GM18951 (cell line): ENCODE measurements at regions not wholly inside any gene's neighbourhood (a gene's known extent, or its start where the extent isn't known, plus 50 kb on each side); places are given as distances from the start of the nearest gene placed in this dataset.

Source experiments
- POLR2A ChIP-seq: IDR thresholded peaks from 4 replicates; pipeline ENCODE4 v1.6.1; 2011; ENCODE audit warnings: mild to moderate bottlenecking; ENCODE audit not compliant: insufficient read length, insufficient read depth; ENCODE audit errors: extremely low read depth
- in situ Hi-C: fragments of 300-500 bp; cut with MboI; formaldehyde crosslinking; loops from one replicate; pipeline ENCODE4 v1.12.0; 2022; ENCODE audit warnings: low sequenced_read_pairs, mixed read lengths, inconsistent platforms; ENCODE audit not compliant: unreplicated experiment

DNA sequence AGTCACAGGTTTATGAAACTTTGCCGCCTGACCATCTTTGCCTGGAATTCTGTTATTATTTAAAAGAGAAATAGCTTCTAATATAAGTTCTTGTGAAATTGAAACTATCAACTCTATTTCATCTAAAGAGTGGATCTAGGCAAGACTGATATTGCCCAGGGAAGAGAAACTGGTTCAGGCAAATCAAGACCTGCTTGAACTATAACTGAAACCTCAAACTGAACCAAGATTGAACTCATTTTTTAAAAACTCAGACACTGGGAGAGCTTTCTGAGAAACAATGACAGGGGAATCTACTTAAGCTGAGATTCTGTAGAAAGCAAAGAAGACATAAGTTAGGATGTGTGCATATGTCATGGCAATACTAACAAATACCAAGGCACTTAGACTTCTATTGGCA, 815.8 kb downstream of the BRINP1 start:
- no peak for TF ChIP-seq POLR2A
- in situ Hi-C loops: no loop called here

DNA sequence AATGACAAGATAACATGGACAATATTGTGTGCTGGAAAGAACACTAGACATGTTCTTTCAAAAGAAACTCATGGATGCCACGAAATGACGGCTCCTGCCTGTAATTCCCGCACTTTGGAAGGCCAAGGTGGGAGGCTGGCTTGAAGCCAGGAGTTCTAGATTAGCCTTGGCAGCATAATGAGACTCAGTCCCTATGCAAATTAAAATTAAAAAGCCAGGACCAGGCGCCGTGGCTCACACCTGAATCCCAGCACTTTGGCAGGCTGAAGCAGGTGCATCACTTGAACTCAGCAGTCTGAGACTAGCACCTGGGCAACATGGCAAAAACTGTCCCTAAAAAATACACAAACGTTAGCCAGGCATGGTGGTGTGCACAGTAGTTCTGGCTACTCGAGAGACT, 814.2 kb downstream of the BRINP1 start:
- in situ Hi-C loops: no loop called here
- TF ChIP-seq POLR2A: no peak

DNA sequence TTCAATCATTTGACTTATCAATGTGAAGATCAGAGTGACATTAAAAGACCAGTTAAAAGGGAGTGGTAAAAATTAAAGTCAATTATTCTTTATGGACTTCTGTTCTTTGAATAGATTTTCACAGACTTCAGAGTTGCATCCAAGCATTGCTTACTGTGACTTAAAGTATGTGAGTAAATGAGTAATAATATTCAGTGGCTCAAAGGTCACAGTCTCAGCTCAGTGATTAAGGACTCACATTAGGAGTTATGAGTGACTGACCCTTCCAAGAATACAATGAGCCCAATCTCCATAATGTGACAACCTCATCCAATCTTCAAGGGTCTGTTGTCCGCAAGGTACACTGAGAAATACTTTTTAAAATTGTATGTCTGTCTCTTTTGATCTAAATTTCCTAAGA, 811.2 kb downstream of the BRINP1 start:
- in situ Hi-C loops: no loop called here
- TF ChIP-seq POLR2A: no peak

DNA sequence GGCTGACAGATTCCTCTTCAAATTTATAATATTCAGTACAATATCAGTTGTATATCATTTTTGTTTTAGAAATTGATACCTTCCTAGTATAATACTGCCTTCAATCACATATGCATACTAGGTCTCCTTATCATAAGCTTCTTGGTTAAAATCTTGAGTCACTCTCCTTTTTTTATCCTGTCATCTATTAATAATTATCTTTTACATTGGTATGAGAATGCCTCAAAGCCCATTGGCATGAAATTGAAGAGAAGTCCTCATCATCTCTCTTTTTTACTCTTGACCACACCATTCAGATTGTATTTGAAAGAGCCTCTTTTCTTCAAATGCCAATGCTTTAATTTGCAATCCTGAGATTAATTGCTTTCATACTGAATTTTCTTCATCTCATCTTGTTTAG, 810.3 kb downstream of the BRINP1 start:
- in situ Hi-C loops: no loop called here

DNA sequence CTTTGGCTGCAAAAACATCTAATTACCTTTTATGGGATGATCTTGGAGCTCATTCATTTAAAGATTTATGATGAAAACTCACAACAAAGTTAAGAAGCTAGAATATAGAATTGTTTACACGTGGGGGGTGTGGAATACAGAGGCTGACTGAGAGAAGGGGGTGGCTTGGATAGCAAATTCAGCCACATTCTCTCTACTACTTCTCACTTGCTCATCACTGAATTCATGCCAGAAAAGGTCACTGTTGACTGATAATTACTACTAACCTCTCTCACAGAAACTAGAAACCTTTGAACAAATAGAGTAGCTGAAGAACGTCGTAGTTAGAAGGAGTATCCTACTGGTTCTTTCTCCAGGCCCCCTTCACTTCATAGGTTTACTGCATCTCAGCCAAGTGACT, 808.2 kb downstream of the BRINP1 start:
- in situ Hi-C loops: no loop called here
- no peak for TF ChIP-seq POLR2A

More for the DNA sequence above, 810.3 kb downstream of the BRINP1 start:
- TF ChIP-seq POLR2A: no peak

DNA sequence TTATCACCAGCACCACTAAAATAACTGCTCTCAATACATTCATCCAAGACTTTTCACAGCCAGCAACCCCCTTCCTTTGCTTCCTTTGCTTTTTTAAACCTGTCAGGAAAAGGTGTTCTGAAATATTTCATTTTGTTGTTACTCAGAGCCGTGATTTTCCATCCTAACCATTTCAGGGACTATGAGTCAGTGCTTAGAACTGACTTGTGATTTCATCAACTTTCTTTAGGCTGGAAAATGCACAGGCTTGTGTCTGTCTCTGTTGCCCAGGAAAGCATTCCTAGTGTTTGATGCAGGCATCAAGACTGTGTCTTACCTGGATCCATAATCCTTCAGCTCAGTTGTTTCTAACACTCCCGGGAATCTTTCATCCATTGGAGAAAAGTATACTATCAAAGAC, 805.6 kb downstream of the BRINP1 start:
- no peak for TF ChIP-seq POLR2A

DNA sequence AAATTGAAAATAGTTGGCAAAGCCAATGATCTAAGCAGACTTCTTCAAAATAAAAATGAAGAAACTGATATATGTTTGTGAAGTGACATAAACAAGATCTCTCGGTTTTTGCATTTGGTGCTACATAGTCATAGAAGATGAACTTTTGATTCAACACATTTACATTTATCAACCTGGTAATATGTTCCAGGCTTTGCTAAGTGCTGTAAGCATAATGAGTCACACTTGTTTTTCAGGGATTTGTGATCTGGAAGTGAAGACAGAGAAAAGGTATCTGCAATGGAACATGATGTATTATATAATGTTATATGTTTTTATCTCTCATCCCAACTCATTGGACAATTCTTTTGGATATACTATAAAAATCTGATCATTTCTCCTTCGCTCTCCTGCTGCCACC, 801.4 kb downstream of the BRINP1 start:
- in situ Hi-C loops: no loop called here
- TF ChIP-seq POLR2A: no peak

More for the DNA sequence above, 805.6 kb downstream of the BRINP1 start:
- in situ Hi-C loops: no loop called here

DNA sequence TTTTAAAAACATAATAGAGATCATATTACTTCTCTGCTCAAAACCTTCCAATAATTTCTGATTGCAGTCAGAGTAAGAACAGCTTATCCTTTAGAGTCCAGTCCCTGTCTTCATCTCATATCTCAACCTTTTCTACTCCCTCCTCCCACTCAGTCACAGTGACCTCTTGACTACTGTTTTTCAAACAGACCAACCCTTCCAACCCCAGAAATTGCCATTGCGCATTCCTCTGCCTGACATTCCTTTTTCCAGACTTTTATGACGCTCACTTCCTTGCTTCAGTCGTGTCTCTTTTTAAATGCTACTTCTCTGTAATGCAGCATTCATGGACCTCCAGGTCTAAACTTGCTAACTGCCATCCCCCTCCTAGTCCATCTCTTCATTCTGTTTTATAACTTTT, 800.5 kb downstream of the BRINP1 start:
- TF ChIP-seq POLR2A: no peak
- in situ Hi-C loops: no loop called here

DNA sequence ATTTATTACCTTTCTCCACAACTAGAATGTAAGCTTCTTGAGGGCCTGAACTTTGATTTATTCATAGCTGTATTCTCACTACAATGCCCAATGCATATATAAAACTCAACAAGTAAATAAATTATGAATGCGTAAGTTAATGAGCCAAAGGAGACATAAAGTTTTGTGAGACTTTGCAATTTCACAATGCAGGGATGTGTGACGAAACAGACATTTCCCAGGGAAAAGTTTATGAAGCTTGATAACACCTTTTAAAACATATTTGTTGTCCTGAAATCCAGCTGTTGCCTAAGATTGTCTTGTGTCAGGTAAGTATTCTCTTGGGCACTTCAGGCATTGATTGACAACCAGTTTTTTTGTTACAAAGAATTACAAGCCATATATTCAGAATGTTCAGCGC, 800.1 kb downstream of the BRINP1 start:
- TF ChIP-seq POLR2A: no peak
- in situ Hi-C loops: no loop called here

DNA sequence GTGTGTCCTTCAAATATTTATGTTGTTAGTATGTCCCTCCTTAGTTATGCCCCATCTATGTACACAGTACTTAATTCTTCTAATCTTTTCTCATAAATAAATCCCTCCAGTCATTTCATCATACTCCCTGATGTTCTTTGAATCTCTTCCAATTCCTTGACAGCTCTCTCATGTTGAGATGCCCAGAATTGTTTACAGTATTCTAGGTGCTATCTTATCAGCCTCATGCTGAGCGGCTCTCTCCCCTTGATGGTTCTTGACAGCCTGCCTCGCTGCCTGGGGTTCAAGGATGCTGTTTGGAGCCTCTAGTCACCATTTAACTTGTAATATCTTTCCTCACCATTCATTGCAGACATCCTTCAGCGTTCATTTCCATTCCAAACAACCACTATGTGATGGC, 799.2 kb downstream of the BRINP1 start:
- no peak for TF ChIP-seq POLR2A
- in situ Hi-C loops: no loop called here

DNA sequence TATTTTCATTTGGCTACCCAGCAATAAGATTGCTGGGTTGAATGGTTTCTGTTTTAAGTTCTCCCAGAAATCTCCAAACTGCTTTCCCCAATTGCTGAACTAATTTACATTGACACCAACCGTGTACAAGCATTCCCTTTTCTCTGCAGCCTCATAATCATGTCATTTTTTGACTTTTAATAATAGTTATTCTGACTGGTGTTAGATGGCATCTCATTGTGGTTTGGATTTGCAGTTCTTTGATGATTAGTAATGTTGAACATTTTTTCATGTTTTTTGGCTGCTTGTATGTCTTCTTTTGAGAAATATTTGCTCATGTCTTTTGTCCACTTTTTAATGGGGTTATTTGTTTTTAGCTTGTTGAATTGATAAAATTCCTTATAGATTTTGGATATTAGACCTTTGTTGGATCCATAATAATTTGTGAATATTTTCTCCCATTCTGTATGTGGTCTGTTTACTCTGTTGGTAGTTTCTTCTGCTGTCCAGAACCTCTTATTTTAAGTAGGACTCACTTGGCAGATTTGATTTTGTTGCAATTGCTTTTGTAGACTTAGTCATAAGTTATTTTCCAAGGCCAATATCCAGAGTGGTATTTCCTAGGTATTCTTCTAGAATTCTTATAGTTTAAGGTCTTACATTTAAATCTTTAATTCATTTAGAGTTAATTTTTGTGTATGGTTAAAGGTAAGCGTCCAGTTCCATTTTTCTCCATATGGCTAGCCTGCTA, 793.7 kb downstream of the BRINP1 start:
- no peak for TF ChIP-seq POLR2A
- in situ Hi-C loops: no loop called here

DNA sequence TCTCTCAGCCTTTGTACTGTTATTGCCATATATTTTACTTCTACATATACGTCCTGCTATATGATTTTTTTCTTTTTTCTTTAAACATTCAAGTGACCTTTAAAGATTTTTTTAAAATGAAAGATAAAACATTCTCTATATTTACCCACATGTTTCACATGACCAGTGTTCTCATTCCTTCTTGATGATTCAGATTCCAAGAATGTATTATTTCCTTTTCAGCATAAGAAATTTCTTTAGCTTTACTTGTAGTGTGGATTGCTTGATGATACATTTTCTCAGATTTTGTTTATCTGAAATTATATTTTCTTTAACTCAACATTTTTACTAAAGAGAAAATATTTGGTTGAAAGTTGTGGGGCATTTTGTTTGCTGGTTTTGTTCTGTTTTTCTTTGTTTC, 792.1 kb downstream of the BRINP1 start:
- in situ Hi-C loops: no loop called here
- no peak for TF ChIP-seq POLR2A

DNA sequence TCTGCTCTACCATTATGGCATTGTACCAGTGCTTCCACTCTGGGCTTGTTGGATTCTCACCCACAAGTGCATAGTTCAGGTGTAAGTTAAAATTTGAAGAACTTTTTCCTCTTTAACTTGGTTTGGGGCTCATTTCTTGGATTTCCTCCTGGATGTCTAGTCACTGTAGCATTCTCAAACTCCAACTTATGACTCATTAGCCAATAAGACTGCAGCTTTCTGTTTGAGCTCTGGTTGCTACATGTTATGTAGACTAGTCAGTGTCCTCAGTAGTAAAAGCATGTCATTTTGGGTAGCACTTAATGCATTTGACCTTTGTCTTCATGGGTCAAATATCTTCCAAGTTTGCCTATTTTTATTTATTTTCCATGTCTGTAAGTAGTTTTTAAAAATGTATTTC, 790.8 kb downstream of the BRINP1 start:
- no peak for TF ChIP-seq POLR2A
- in situ Hi-C loops: no loop called here

DNA sequence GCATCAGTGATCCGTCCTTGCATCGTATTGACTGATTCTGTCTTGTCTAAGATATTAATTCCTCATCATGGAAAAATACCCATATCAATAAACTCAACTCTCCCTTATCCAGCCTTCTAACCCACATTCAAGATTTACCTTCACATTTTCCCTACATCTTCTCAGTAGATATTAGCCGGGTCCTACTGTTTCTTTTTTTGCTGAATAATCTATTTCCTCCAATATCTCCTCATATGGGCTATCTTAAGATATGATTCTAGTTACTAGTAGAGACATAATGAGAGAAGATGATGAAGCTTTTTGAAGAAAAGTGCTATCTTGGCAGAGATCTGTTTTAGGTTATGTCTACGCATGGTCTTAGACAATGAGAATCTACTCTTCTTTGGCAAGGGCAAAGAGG, 785.8 kb downstream of the BRINP1 start:
- no peak for TF ChIP-seq POLR2A
- in situ Hi-C loops: no loop called here

DNA sequence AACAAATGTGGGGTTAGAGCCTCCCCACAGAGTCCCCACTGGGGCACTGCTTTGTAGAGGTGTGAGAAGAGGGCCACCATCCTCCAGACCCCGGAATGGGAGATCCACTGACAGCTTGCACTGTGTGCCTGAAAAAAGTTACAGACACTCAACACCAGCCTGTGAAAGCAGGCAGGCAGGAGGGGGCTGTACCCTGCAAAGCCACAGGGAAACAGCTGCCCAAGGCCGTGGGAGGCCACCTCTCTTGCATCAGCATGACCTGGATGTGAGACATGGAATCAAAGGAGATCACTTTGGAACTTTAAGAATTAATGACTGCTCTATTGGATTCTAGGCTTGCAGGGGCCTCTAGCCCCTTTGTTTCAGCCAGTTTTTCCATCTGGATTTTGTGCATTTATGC, 782.3 kb downstream of the BRINP1 start:
- in situ Hi-C loops: no loop called here
- TF ChIP-seq POLR2A: no peak
